ENCODE measurements at regions not wholly inside any gene's neighbourhood (a gene's known extent, or its start where the extent isn't known, plus 50 kb on each side); places are given as distances from the start of the nearest gene placed in this dataset.

DNA sequence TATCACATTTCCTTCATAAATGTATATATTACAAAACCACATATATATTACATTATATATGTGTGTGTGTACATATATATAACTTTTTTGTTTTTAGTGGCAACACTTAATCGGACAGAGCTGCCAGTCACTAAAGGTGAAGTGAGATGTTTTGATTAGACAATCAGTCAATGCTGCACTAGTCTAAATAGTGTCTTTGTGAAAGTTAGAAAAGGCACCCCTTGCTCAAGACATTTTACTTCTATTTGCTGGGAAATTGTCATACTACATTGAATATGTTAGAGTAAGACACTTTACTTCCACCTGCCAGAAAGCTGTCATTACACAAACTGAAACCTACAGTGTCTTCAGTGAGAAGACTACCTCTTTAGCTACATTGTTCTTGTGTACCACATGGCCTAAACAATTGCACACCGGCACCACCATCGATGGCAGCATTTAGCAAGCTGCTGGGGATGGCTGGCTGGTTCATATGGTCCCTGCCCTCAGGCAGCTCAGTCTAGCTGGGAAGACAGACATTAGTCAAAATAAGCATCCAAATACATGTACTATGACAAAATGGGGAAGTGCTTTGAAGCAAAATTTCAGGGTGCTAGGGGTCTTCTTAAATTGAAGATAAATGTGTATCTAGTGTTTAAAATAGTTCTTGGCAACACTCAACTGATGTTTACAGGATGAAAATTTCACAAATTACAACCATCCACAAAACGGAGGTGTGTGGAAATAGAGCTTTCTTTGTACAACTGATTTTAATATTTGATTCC is 148.1 kb upstream of the GATB start:
- TF ChIP-seq TAF1 (IDR thresholded peaks at IDR 0.05; ENCODE audit: borderline replicate concordance, low read depth, low read length): no peak
- TF ChIP-seq PBX3 (IDR thresholded peaks at IDR 0.05; ENCODE audit: insufficient replicate concordance, low read depth, low read length): no peak
- TF ChIP-seq HDAC2 (IDR thresholded peaks at IDR 0.05): no peak
- TF ChIP-seq ZBTB40 (IDR thresholded peaks at IDR 0.05; ENCODE audit: borderline replicate concordance): no peak
- TF ChIP-seq PRDM15 (CRISPR knock-in tag; IDR thresholded peaks at IDR 0.05): no peak
- TF ChIP-seq, protein P1, sequence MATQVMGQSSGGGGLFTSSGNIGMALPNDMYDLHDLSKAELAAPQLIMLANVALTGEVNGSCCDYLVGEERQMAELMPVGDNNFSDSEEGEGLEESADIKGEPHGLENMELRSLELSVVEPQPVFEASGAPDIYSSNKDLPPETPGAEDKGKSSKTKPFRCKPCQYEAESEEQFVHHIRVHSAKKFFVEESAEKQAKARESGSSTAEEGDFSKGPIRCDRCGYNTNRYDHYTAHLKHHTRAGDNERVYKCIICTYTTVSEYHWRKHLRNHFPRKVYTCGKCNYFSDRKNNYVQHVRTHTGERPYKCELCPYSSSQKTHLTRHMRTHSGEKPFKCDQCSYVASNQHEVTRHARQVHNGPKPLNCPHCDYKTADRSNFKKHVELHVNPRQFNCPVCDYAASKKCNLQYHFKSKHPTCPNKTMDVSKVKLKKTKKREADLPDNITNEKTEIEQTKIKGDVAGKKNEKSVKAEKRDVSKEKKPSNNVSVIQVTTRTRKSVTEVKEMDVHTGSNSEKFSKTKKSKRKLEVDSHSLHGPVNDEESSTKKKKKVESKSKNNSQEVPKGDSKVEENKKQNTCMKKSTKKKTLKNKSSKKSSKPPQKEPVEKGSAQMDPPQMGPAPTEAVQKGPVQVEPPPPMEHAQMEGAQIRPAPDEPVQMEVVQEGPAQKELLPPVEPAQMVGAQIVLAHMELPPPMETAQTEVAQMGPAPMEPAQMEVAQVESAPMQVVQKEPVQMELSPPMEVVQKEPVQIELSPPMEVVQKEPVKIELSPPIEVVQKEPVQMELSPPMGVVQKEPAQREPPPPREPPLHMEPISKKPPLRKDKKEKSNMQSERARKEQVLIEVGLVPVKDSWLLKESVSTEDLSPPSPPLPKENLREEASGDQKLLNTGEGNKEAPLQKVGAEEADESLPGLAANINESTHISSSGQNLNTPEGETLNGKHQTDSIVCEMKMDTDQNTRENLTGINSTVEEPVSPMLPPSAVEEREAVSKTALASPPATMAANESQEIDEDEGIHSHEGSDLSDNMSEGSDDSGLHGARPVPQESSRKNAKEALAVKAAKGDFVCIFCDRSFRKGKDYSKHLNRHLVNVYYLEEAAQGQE (IDR thresholded peaks at IDR 0.05; ENCODE audit: low read depth, low read length): no peak
- TF ChIP-seq EP300 (IDR thresholded peaks at IDR 0.05; ENCODE audit: borderline replicate concordance in 1 of 2, control insufficient read depth in 1 of 2, low read depth in 2 of 2, low read length in 2 of 2): no peak
- no peak for TF ChIP-seq PKNOX1 (IDR thresholded peaks at IDR 0.05)
- no peak for TF ChIP-seq SREBF1 (IDR thresholded peaks at IDR 0.05; ENCODE audit: low read length)
- TF ChIP-seq, protein P2, sequence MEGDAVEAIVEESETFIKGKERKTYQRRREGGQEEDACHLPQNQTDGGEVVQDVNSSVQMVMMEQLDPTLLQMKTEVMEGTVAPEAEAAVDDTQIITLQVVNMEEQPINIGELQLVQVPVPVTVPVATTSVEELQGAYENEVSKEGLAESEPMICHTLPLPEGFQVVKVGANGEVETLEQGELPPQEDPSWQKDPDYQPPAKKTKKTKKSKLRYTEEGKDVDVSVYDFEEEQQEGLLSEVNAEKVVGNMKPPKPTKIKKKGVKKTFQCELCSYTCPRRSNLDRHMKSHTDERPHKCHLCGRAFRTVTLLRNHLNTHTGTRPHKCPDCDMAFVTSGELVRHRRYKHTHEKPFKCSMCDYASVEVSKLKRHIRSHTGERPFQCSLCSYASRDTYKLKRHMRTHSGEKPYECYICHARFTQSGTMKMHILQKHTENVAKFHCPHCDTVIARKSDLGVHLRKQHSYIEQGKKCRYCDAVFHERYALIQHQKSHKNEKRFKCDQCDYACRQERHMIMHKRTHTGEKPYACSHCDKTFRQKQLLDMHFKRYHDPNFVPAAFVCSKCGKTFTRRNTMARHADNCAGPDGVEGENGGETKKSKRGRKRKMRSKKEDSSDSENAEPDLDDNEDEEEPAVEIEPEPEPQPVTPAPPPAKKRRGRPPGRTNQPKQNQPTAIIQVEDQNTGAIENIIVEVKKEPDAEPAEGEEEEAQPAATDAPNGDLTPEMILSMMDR (IDR thresholded peaks at IDR 0.05 in 2 of 3, conservative IDR thresholded peaks at IDR 0.05 in 1 of 3; ENCODE audit: control insufficient read depth in 2 of 3, extremely low read depth in 1 of 3, insufficient read depth in 1 of 3, low read depth in 3 of 3, low read length in 3 of 3): no peak
- TF ChIP-seq ZNF217 (IDR thresholded peaks at IDR 0.05): no peak
- TF ChIP-seq, protein P3, sequence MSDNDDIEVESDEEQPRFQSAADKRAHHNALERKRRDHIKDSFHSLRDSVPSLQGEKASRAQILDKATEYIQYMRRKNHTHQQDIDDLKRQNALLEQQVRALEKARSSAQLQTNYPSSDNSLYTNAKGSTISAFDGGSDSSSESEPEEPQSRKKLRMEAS (IDR thresholded peaks at IDR 0.05; ENCODE audit: low read depth, low read length): no peak
- TF ChIP-seq MTA3 (IDR thresholded peaks at IDR 0.05; ENCODE audit: borderline replicate concordance, low read length): no peak
- no peak for TF ChIP-seq POLR2AphosphoS5 (IDR thresholded peaks at IDR 0.05; ENCODE audit: low read length)

Data from GM12878 (cell line).